Effector memory CD8-positive, alpha-beta T cell (primary cell): ENCODE measurements at regions not wholly inside any gene's neighbourhood (a gene's known extent, or its start where the extent isn't known, plus 50 kb on each side); places are given as distances from the start of the nearest gene placed in this dataset.

Source experiments
- ATAC-seq: fragments of 150-1000 bp; cut with Tn5 transposase; replicated peaks from 2 replicates; pipeline ENCODE4 v1.10.0; 2021; ENCODE audit warnings: mild to moderate bottlenecking, moderate library complexity
- DNase-seq, 3 experiments: peaks; one replicate each; pipeline ENCODE4 v3.0.0; 2021
- H3K27ac Mint-ChIP-seq, 2 donors: one replicate each; pipeline ENCODE4 v1.8.0; 2022; ENCODE audit warnings: mild to moderate bottlenecking in 2 of 2, mixed read lengths in 2 of 2, moderate library complexity in 2 of 2
- H3K27me3 Mint-ChIP-seq, 2 donors: one replicate each; pipeline ENCODE4 v1.8.0; 2022; ENCODE audit warnings: mixed read lengths in 2 of 2
- H3K36me3 Mint-ChIP-seq: one replicate; pipeline ENCODE4 v1.8.0; 2022; ENCODE audit warnings: mild to moderate bottlenecking, moderate library complexity, mixed read lengths; ENCODE audit not compliant: insufficient read depth
- H3K4me1 Mint-ChIP-seq, 2 donors: one replicate each; pipeline ENCODE4 v1.8.0; 2022; ENCODE audit warnings: low read depth in 2 of 2, mixed read lengths in 2 of 2
- H3K4me3 Mint-ChIP-seq, 2 donors: one replicate each; pipeline ENCODE4 v1.8.0; 2022; ENCODE audit warnings: mild to moderate bottlenecking in 2 of 2, mixed read lengths in 2 of 2, moderate library complexity in 2 of 2
- H3K9me3 Mint-ChIP-seq, 2 donors: one replicate each; pipeline ENCODE4 v1.8.0; 2022; ENCODE audit warnings: mixed read lengths in 2 of 2

DNA sequence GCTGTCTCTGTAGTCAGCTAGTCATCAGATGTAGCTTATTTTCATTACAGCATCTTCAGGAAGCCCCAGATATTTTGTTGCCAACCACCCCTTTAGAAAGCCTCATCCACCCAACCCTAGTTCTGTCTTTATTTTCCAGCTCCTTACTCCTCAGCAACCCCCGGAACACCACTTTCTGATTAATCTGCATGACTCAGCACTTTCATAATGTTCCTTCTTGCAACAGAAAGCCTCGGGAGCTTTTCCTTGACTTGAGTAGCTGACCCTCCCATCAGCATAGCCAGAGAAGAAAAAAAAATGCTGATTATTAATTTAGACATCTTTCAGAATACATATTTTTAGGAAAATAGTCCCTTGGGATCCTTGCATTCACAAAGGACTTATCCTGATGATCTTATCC is 244.0 kb upstream of the CXCL12 start:
- H3K27ac Mint-ChIP-seq: no peak overlapping the region
- H3K4me3 Mint-ChIP-seq: no peak overlapping the region
- no peaks in the 10 kb centered on the region for H3K4me1 Mint-ChIP-seq
- H3K9me3 Mint-ChIP-seq: peaks cover 2 to 8% of the 10 kb centered on the region in 2 donors
- peaks cover 5% of the 10 kb centered on the region for H3K36me3 Mint-ChIP-seq
- no peaks in the 10 kb centered on the region for H3K27me3 Mint-ChIP-seq
- DNase-seq (no peak), ATAC-seq (no peak)

DNA sequence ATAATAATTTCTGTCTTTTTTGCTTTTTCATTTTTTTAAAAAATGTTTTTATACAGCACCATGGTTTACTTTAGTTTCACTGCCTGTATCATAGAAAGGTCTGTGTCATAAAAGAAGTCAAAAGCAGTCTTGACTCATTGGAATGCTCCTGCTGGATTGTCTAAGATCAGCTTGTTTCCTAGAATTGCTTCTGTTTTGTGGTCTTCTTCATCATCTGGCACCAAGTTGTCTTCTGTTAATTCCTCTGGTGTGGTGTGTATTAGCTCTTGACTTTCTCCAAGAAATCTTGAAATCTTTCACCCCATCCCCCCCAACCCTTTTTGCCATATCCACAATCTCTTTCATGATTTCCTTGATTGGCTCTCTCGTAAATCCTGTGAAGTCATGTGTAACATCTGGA is 250.3 kb upstream of the CXCL12 start:
- no peak for ATAC-seq
- DNase-seq: no peak
- H3K27ac Mint-ChIP-seq: no peak overlapping the region
- H3K4me1 Mint-ChIP-seq: no peaks in the 10 kb centered on the region
- H3K27me3 Mint-ChIP-seq: no peaks in the 10 kb centered on the region
- peaks cover 6 to 7% of the 10 kb centered on the region in 2 donors for H3K9me3 Mint-ChIP-seq
- H3K36me3 Mint-ChIP-seq: peaks cover 8% of the 10 kb centered on the region
- no peak overlapping the region for H3K4me3 Mint-ChIP-seq

DNA sequence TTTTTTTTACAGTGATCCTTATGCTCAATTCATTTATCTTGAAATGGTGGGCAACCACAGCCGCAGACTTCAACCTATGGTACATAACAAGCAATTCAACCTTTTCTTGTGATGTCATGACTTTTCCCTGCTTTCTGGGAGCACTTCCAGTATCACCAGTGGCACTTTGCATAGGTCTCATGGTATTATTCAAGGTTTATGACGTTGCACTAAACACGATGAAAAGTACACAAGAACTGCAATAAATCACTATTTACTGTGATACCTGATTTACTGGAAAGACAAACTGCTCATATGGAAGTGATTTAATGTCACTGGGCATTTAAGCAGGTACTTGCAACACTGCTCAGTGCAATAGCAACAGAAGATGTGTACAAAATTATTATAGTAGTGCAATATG is 251.7 kb upstream of the CXCL12 start:
- DNase-seq: no peak
- ATAC-seq: no peak
- Mint-ChIP-seq H3K4me3 (no peak overlapping the region), H3K27me3 (no peaks in the 10 kb centered on the region), H3K36me3 (peaks cover 8% of the 10 kb centered on the region), H3K9me3 (peaks cover 4 to 7% of the 10 kb centered on the region in 2 donors), H3K4me1 (no peaks in the 10 kb centered on the region), H3K27ac (no peak overlapping the region)

DNA sequence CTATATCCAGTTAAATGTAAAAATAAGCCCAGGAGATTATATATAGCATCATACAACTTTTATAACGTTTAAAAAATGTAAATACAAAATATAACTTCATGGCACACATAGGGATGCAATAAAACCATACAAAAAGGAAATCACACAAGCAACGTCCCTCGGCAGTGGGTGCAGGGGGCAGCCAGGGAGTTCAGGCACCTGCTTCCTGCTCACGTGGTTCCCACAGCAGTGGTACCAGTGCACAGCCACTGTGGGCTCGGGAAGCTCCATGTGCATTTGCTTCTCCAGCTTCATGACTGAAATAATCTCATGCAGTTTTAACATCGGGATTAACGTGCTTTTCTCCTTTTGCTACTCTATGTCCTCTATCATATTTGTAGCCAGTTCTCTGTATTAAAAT is 255.5 kb upstream of the CXCL12 start:
- Mint-ChIP-seq H3K27me3 (no peaks in the 10 kb centered on the region), H3K27ac (no peak overlapping the region), H3K4me3 (no peak overlapping the region), H3K4me1 (no peaks in the 10 kb centered on the region), H3K9me3 (peaks cover 5 to 6% of the 10 kb centered on the region in 2 donors), H3K36me3 (peaks cover 2% of the 10 kb centered on the region)
- no peak for ATAC-seq
- no peak for DNase-seq

DNA sequence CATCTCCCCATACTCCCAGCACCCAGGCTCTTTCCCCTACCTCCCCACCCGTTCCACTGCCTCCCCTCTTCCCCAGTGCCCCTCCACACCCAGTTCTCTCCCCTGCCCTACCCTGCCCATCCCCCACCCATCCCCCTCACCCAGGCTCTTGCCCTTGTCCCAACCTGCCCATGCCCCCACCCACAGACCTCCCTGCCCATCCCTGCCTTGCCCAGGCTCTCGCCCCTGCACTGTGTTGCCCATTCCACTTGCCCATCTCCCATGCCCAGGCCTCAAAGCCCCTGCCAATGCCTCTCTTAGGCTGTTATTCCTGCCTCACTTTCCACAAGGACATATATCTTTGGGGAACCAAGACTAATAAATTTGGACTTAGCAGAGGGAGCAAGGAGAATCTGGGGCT is 262.6 kb upstream of the CXCL12 start:
- ATAC-seq: no peak

DNA sequence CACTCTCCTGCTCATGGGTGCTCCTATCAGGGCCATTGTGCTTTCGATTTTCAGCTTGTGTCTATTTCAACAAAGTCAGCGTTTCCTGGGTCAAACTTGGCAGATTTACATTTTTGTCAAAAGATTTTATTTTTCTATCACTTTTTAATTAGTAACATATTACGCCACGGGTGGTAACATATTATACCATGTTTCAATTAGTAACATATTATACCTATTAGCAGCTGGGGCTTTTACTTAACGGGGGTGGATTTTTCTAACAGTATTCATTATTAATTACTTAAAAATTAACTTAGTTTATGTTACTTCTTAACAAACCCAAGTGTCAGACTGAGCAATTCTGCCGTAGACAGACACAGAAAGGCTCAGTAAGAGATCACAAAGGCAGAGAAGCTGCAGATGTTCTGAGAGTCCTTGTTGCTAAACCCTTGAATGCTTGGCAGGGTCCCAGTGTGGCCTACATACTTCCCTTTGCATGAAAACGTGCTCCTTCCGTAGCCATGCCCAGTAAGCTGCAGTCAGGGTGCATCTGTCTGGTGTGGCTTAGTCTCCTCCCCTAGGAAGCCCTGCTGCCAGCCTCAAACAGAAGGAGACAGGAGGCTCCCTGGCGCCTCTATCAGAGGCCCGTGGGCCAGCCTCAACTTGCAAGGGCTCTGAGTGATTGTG is 263.1 kb upstream of the CXCL12 start:
- no peak overlapping the region for H3K27ac Mint-ChIP-seq
- DNase-seq (no peak), ATAC-seq (no peak)
- no peak overlapping the region for H3K4me3 Mint-ChIP-seq
- H3K27me3 Mint-ChIP-seq: no peaks in the 10 kb centered on the region
- no peaks in the 10 kb centered on the region for H3K36me3 Mint-ChIP-seq
- H3K4me1 Mint-ChIP-seq: no peaks in the 10 kb centered on the region
- H3K9me3 Mint-ChIP-seq: peaks cover 0 to 4% of the 10 kb centered on the region in 2 donors

More for the DNA sequence above, 262.6 kb upstream of the CXCL12 start:
- Mint-ChIP-seq H3K27ac (no peak overlapping the region), H3K4me3 (no peak overlapping the region), H3K36me3 (no peaks in the 10 kb centered on the region), H3K27me3 (no peaks in the 10 kb centered on the region), H3K9me3 (peaks cover 0 to 4% of the 10 kb centered on the region in 2 donors), H3K4me1 (no peaks in the 10 kb centered on the region)
- no peak for DNase-seq

DNA sequence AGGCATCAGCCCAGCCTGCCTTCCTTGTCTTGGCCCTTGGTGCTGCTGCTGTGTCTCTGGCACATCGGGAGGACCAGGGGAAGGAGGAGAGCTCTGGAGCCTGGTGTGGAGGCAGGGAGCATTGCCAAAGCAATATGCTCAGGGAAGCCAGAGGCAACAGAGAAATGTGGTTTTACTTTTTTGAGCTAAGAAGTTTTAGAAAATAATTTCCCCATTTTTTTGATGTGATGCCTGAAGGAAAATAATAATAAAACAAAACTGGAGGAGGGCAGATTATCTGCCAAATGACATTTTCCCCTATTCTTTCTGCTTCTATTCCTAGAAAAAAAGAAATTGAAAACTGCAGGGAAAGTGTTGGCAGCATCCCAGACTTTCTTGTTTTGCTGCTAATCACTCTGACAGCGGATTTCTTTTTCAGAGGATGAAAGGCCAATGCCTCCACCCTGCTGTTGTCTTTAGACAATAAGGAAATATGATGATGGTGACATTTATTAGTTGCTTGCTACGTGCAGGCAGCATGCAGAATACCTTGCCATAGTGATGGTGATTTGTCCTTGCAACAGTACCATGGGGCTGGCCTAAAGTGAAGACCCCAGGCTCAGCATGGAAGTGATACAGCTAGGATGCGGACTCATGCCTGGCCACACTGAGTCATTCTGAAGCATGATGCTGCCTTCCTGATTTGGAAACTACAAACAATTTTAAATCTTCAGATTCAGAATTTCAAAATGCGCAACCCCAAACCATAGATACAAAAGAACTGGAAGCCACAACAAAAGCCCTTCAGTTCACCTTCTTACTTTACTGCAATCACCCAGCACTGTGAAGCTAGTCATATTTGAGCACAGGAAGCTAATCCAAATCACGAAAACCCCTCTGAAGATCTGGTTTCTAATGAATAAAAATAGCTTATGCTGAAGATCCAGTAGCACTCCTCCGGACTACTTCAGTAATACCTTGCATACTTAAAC is 260.2 kb upstream of the TMEM72 start:
- Mint-ChIP-seq H3K27me3 (no peaks in the 10 kb centered on the region), H3K4me3 (no peak overlapping the region), H3K4me1 (no peaks in the 10 kb centered on the region), H3K36me3 (no peaks in the 10 kb centered on the region), H3K9me3 (peaks cover 0 to 1% of the 10 kb centered on the region in 2 donors), H3K27ac (no peak overlapping the region)
- no peak for ATAC-seq
- DNase-seq: no peak

DNA sequence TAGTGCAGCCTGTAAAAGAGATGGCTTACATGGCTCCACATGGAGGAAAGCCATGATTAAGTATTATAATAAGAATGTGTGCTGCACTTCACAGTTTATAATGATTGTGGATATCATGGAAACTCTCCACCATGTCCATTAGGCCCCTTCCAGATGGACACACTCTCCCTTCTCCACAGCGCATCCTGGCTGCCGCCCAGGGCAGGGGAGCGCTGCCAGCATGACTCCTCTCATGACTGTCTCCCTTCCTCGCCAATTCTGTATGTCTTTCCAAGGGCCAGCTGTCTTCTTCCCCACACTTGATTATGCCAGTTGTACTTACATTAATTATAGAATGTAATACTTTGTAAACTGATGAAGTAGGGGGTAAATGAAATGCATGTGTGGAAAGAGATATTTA is 259.3 kb upstream of the TMEM72 start:
- H3K9me3 Mint-ChIP-seq: peaks cover 0 to 1% of the 10 kb centered on the region in 2 donors
- ATAC-seq: no peak
- DNase-seq: no peak
- H3K4me1 Mint-ChIP-seq: no peaks in the 10 kb centered on the region
- H3K4me3 Mint-ChIP-seq: no peak overlapping the region
- no peak overlapping the region for H3K27ac Mint-ChIP-seq
- no peaks in the 10 kb centered on the region for H3K27me3 Mint-ChIP-seq
- H3K36me3 Mint-ChIP-seq: no peaks in the 10 kb centered on the region

DNA sequence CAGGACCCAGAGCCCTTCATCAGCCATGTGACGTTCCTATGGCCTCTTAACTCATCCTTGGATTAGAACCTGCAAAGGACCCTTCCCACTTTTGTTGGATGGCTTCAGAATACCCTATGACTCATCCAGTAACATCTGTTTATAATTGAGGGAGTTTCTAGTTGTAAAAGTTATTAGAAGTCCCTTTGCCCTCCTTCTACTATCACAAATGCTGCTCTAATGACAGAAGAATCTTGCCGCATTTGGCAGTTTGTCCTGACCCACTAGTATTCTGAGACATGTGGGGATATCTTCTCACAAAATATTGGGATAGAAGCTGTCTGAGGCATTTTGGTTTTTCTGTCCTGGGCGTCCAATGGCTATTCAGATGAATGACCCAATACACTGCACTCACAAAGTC is 251.8 kb upstream of the TMEM72 start:
- Mint-ChIP-seq H3K9me3 (peaks cover 3 to 6% of the 10 kb centered on the region in 2 donors), H3K27me3 (no peaks in the 10 kb centered on the region), H3K4me3 (no peak overlapping the region), H3K4me1 (no peaks in the 10 kb centered on the region), H3K36me3 (no peaks in the 10 kb centered on the region), H3K27ac (no peak overlapping the region)
- DNase-seq: no peak
- ATAC-seq: no peak

DNA sequence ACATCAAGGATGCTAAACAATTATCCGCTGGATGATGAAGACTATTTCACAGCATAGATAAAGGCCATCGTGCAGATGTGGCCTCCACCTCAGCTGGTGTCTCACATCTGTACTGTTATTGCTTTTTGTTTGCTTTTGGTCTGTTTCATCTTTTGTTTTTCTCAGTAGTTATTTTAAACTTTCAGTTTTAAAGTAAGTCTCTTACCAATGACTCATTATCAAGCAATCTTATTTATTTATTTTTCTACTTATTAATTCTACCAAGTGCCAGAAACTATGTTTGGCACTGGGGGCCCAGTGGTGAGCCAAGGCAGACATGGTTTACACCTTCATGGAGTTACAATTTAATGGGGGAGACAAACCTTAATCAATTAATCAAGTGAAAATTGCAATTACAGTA is 250.9 kb upstream of the TMEM72 start:
- H3K9me3 Mint-ChIP-seq: peaks cover 3 to 6% of the 10 kb centered on the region in 2 donors
- no peaks in the 10 kb centered on the region for H3K4me1 Mint-ChIP-seq
- no peak for DNase-seq
- H3K27ac Mint-ChIP-seq: no peak overlapping the region
- H3K4me3 Mint-ChIP-seq: no peak overlapping the region
- H3K27me3 Mint-ChIP-seq: no peaks in the 10 kb centered on the region
- H3K36me3 Mint-ChIP-seq: no peaks in the 10 kb centered on the region
- ATAC-seq: no peak

DNA sequence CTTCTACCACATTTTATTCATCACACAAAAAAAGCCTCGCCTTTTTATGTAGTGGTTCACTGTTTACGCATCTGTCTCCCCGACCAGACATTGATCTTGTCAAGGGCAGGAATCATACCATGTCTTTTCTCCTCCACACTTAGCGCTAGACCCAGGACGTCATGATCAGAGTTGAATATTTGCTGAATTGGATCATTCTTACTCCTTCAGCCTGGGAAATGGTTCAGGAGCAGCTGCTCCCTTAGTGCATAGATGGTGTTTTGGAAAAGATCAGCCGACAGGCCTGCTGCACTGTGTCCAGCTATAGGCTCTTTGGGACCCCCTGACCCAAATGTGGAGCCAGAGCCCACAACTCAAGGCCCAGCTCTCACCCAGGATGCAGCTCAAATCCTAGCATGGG is 249.1 kb upstream of the TMEM72 start:
- H3K27ac Mint-ChIP-seq: no peak overlapping the region
- no peaks in the 10 kb centered on the region for H3K4me1 Mint-ChIP-seq
- no peaks in the 10 kb centered on the region for H3K36me3 Mint-ChIP-seq
- no peak overlapping the region for H3K4me3 Mint-ChIP-seq
- ATAC-seq (no peak), DNase-seq (no peak)
- H3K27me3 Mint-ChIP-seq: no peaks in the 10 kb centered on the region
- H3K9me3 Mint-ChIP-seq: peaks cover 3 to 6% of the 10 kb centered on the region in 2 donors

DNA sequence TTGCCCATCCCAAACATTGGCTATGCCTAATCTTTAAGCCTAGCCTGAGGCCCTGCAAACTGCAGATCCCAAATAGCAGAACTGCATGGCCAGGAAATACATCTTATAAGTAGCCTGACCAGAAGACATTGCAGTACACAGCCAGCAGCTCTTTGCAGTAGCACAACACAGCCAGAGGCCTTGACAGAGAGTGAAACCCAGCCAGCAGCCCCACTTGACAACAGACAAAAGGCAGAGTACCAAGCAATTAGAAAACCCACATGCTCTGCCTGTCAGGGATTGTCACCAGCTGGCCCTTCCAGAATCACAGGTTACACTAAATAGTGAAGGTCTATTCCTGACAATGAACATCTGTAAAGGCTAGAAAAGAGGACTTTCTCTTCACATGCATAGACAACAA is 242.8 kb upstream of the TMEM72 start:
- Mint-ChIP-seq H3K9me3 (no peaks in the 10 kb centered on the region), H3K27ac (no peak overlapping the region), H3K4me3 (no peak overlapping the region), H3K36me3 (no peaks in the 10 kb centered on the region), H3K4me1 (no peaks in the 10 kb centered on the region), H3K27me3 (no peaks in the 10 kb centered on the region)
- no peak for ATAC-seq
- DNase-seq: no peak

DNA sequence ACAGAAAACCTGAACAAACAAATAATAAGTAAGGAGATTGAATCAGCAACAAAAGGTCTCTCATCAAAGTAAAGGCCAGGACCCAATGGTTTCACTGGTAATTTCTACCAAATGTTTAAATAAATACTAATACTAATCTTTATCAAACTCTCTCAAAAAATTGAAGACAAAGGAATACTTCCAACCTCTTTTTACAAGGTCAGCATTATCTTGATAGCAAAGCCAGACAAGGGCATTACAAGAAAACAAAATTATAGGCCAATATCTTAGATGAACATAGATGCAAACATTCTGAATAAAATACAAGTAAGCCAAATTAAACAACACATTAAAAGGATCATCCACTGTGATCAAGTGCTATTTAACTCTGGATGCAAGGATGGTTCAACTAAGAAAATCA is 239.8 kb upstream of the TMEM72 start:
- no peaks in the 10 kb centered on the region for H3K9me3 Mint-ChIP-seq
- no peaks in the 10 kb centered on the region for H3K27me3 Mint-ChIP-seq
- DNase-seq (no peak), ATAC-seq (no peak)
- no peak overlapping the region for H3K27ac Mint-ChIP-seq
- H3K4me3 Mint-ChIP-seq: no peak overlapping the region
- H3K36me3 Mint-ChIP-seq: no peaks in the 10 kb centered on the region
- H3K4me1 Mint-ChIP-seq: no peaks in the 10 kb centered on the region
